Activated naive CD8-positive, alpha-beta T cell treated with anti-CD3 and anti-CD28 coated beads for 36 hours (primary cell): ENCODE measurements at regions not wholly inside any gene's neighbourhood (a gene's known extent, or its start where the extent isn't known, plus 50 kb on each side); places are given as distances from the start of the nearest gene placed in this dataset.
"Not testable (repeated sequence)": the region's sequence is repeated elsewhere in the genome, so short reads cannot be mapped to it uniquely, and the experiment has no call there.

ENCODE experiments used
- DNase-seq: peaks from one replicate; pipeline ENCODE4 v3.0.0; 2021
- H3K27ac Mint-ChIP-seq: one replicate; pipeline ENCODE4 v1.8.0; 2022; ENCODE audit warnings: mild to moderate bottlenecking, moderate library complexity, mixed read lengths
- H3K27me3 Mint-ChIP-seq: one replicate; pipeline ENCODE4 v1.8.0; 2022; ENCODE audit warnings: mild to moderate bottlenecking, mixed read lengths
- H3K36me3 Mint-ChIP-seq: one replicate; pipeline ENCODE4 v1.8.0; 2021; ENCODE audit warnings: mild to moderate bottlenecking, mixed read lengths
- H3K4me1 Mint-ChIP-seq: one replicate; pipeline ENCODE4 v1.8.0; 2021; ENCODE audit warnings: mixed read lengths
- H3K4me3 Mint-ChIP-seq: one replicate; pipeline ENCODE4 v1.8.0; 2022; ENCODE audit warnings: mild to moderate bottlenecking, moderate library complexity, mixed read lengths
- H3K9me3 Mint-ChIP-seq: one replicate; pipeline ENCODE4 v1.8.0; 2022; ENCODE audit warnings: mixed read lengths

- H3K4me1 Mint-ChIP-seq, result peaks cover 19% of the 10 kb centered on the region
- peak overlapping the region; percentile 94 for H3K27ac Mint-ChIP-seq
- no peaks in the 10 kb centered on the region for H3K27me3 Mint-ChIP-seq
- DNase-seq, result peak; percentile 7
- H3K9me3 Mint-ChIP-seq, result no peaks in the 10 kb centered on the region
- no peaks in the 10 kb centered on the region for H3K36me3 Mint-ChIP-seq
- peak overlapping the region; percentile 63 for H3K4me3 Mint-ChIP-seq
Observed at GRCh38 chrX:109782994-109783700, 50.1 kb upstream of the ACSL4 start.

DNA sequence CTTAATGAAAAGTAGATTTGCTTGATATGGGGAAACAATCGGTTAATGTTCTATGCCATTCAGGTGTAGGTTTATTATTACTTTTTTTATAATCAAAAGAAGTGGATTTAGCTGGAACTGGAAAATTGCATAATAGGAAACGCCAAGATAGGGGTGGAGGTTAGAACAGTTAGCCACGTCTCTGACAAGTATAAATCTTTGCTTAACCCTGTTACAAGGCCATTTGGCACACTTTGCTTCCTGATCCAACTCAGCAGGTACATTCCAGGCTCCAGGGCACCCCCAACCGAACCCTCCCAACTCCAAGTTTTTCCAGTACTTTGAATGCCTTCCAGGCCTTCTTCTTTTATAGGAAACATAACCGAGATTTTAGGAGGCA lies 50.6 kb upstream of the ACSL4 start:
- Mint-ChIP-seq H3K4me1 (peaks cover 19% of the 10 kb centered on the region), H3K9me3 (no peaks in the 10 kb centered on the region), H3K27me3 (no peaks in the 10 kb centered on the region), H3K36me3 (no peaks in the 10 kb centered on the region), H3K27ac (peak overlapping the region; percentile 94), H3K4me3 (no peak overlapping the region)
- no peak for DNase-seq

DNA sequence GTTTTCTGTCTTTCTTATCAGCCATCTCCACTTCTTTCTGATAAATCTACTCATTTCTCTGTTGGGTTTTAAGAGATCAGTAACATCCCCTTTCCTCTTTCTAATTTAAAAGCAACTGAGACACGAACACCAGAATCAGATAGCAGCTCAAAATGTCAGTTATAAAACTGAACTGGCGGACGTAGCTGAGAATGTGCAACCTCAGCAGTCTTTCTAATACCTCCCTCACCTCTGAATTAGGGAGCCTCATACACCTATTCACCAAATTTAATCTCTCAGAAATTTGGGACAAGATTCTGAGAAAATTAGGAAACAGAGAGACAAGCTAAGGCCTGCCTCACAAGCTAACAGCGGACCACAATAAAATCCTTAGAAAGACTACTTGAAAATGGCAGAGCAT lies 52.0 kb upstream of the ACSL4 start:
- Mint-ChIP-seq H3K27me3 (no peaks in the 10 kb centered on the region), H3K4me3 (no peak overlapping the region), H3K9me3 (no peaks in the 10 kb centered on the region), H3K36me3 (no peaks in the 10 kb centered on the region), H3K4me1 (peaks cover 19% of the 10 kb centered on the region), H3K27ac (no peak overlapping the region)
- no peak for DNase-seq

DNA sequence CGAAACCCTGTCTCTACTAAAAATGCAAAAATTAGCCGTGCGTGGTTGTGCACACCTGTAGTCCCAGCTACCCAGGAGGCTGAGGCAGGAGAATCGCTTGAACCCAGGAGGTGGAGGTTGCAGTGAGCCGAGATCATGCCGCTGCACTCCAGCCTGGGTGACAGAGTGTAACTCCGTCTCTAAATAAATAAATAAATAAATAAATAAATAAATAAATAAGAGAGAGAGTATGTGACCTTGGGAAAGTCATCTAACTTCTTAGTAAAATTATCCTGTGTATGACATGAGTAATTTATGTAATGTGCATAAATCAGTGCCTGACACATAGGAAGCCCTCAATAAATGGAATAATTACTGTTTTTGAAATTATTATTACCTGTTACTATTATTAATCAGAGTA lies 57.5 kb upstream of the ACSL4 start:
- H3K36me3 Mint-ChIP-seq, H3K27me3 Mint-ChIP-seq, H3K4me3 Mint-ChIP-seq, H3K9me3 Mint-ChIP-seq, H3K4me1 Mint-ChIP-seq, DNase-seq, H3K27ac Mint-ChIP-seq: not testable (repeated sequence)

DNA sequence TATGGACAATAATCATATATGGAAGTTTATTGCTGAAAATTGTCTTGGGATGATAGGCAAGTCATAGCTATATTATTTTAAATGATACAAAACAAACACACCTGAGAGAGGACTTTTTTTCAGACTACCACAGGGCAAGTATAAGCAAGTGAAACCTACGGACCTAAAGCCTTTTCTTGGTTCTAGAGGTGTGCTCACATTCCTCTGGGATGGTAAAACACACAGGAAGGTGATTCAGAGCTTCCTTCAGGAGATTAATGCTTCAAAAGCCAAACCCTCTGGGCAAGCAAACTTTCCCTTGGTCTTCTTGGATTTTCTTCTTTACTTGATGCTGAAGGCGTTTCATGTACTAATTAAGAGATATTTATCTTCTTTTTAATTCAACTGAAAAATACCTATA lies 60.1 kb upstream of the ACSL4 start:
- H3K36me3 Mint-ChIP-seq, result no peaks in the 10 kb centered on the region
- no peak overlapping the region for H3K27ac Mint-ChIP-seq
- peaks cover 3% of the 10 kb centered on the region for H3K27me3 Mint-ChIP-seq
- no peaks in the 10 kb centered on the region for H3K4me1 Mint-ChIP-seq
- no peak overlapping the region for H3K4me3 Mint-ChIP-seq
- H3K9me3 Mint-ChIP-seq, result no peaks in the 10 kb centered on the region
- no peak for DNase-seq

DNA sequence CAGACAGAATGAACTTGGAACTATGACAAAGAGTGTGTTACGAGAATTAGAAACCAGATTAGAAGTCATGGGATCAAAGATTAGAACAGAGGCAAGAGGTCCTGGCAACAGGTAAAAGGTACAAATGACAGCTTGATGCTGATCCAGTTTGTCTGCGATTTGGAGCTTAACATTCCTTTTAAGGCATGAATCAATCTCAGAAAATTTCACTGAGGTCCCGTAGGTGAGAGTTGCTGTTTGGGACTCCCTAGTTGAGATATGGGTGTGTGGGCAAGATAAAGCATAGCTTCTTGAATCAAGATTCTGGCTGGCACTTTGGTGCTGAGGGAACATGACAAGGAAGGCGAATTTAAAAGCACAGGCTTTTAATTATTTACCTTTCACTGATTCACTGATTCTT lies 62.6 kb upstream of the ACSL4 start:
- no peak for DNase-seq
- Mint-ChIP-seq H3K4me3 (no peak overlapping the region), H3K36me3 (no peaks in the 10 kb centered on the region), H3K4me1 (no peaks in the 10 kb centered on the region), H3K27ac (no peak overlapping the region), H3K9me3 (no peaks in the 10 kb centered on the region), H3K27me3 (peaks cover 3% of the 10 kb centered on the region)

- no peak for DNase-seq
- Mint-ChIP-seq H3K27me3 (peaks cover 3% of the 10 kb centered on the region), H3K27ac (no peak overlapping the region), H3K36me3 (no peaks in the 10 kb centered on the region), H3K4me1 (no peaks in the 10 kb centered on the region), H3K9me3 (no peaks in the 10 kb centered on the region), H3K4me3 (no peak overlapping the region)
Observed at GRCh38 chrX:109797311-109797975, 64.4 kb upstream of the ACSL4 start.

GRCh38 chrX:109812236-109812635 lies 79.2 kb upstream of the ACSL4 start:
- Mint-ChIP-seq H3K4me1 (no peaks in the 10 kb centered on the region), H3K36me3 (no peaks in the 10 kb centered on the region), H3K27me3 (no peaks in the 10 kb centered on the region), H3K9me3 (no peaks in the 10 kb centered on the region), H3K27ac (no peak overlapping the region), H3K4me3 (no peak overlapping the region)
- no peak for DNase-seq

DNA sequence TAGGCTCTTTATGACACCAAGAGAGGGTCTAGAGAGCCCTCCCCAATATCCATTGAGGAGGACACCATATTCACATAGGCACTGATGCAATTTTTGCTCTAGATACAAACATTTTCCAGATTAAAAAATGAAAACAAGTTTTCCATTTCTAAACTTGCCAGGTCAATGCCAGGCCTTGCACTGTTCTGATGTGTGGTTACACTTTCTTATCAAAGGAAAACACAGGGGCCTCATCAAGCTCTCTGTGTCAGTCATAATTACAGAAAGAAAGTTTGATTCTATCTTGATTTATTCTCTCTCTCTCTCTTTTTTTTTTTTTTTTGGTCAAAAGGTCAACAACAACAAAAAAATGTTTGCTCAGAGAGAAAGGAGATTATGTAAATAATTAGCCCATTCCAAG lies 80.2 kb upstream of the ACSL4 start:
- Mint-ChIP-seq H3K9me3 (no peaks in the 10 kb centered on the region), H3K4me1 (no peaks in the 10 kb centered on the region), H3K27me3 (peaks cover under 1% of the 10 kb centered on the region), H3K4me3 (no peak overlapping the region), H3K36me3 (no peaks in the 10 kb centered on the region), H3K27ac (no peak overlapping the region)
- DNase-seq, result no peak

- Mint-ChIP-seq H3K4me3 (no peak overlapping the region), H3K27me3 (peaks cover 3% of the 10 kb centered on the region), H3K4me1 (no peaks in the 10 kb centered on the region), H3K36me3 (no peaks in the 10 kb centered on the region), H3K27ac (no peak overlapping the region), H3K9me3 (no peaks in the 10 kb centered on the region)
- DNase-seq, result no peak
Observed at GRCh38 chrX:109818976-109819375, 85.9 kb upstream of the ACSL4 start.

- Mint-ChIP-seq H3K4me3 (no peak overlapping the region), H3K27ac (no peak overlapping the region), H3K36me3 (no peaks in the 10 kb centered on the region), H3K27me3 (peaks cover 6% of the 10 kb centered on the region), H3K4me1 (no peaks in the 10 kb centered on the region), H3K9me3 (no peaks in the 10 kb centered on the region)
- DNase-seq, result no peak
Observed at GRCh38 chrX:109822861-109823260, 89.8 kb upstream of the ACSL4 start.

- H3K27me3 Mint-ChIP-seq, result peaks cover 3% of the 10 kb centered on the region
- no peak overlapping the region for H3K27ac Mint-ChIP-seq
- no peak for DNase-seq
- no peak overlapping the region for H3K4me3 Mint-ChIP-seq
- H3K36me3 Mint-ChIP-seq, result no peaks in the 10 kb centered on the region
- H3K4me1 Mint-ChIP-seq, result no peaks in the 10 kb centered on the region
- H3K9me3 Mint-ChIP-seq, result no peaks in the 10 kb centered on the region
Observed at GRCh38 chrX:109826954-109827708, 94.1 kb upstream of the ACSL4 start.

- no peaks in the 10 kb centered on the region for H3K4me1 Mint-ChIP-seq
- no peak overlapping the region for H3K4me3 Mint-ChIP-seq
- H3K9me3 Mint-ChIP-seq, result no peaks in the 10 kb centered on the region
- H3K27ac Mint-ChIP-seq, result no peak overlapping the region
- no peaks in the 10 kb centered on the region for H3K36me3 Mint-ChIP-seq
- DNase-seq, result no peak
- peaks cover 3% of the 10 kb centered on the region for H3K27me3 Mint-ChIP-seq
Observed at GRCh38 chrX:109827772-109828171, 94.7 kb upstream of the ACSL4 start.

GRCh38 chrX:109830157-109830703 lies 97.2 kb upstream of the ACSL4 start:
- no peaks in the 10 kb centered on the region for H3K4me1 Mint-ChIP-seq
- DNase-seq, result no peak
- H3K27me3 Mint-ChIP-seq, result peaks cover 3% of the 10 kb centered on the region
- H3K27ac Mint-ChIP-seq, result no peak overlapping the region
- no peaks in the 10 kb centered on the region for H3K9me3 Mint-ChIP-seq
- H3K4me3 Mint-ChIP-seq, result no peak overlapping the region
- H3K36me3 Mint-ChIP-seq, result no peaks in the 10 kb centered on the region

- Mint-ChIP-seq H3K9me3 (no peaks in the 10 kb centered on the region), H3K4me3 (no peak overlapping the region)
Observed at GRCh38 chrX:109830704-109831206, 97.7 kb upstream of the ACSL4 start.

More at GRCh38 chrX:109830704-109831206, 97.7 kb upstream of the ACSL4 start:
- H3K4me1 Mint-ChIP-seq, result no peaks in the 10 kb centered on the region
- no peaks in the 10 kb centered on the region for H3K36me3 Mint-ChIP-seq
- no peak overlapping the region for H3K27ac Mint-ChIP-seq
- H3K27me3 Mint-ChIP-seq, result peaks cover 3% of the 10 kb centered on the region
- no peak for DNase-seq
